ENCODE measurements at regions not wholly inside any gene's neighbourhood (a gene's known extent, or its start where the extent isn't known, plus 50 kb on each side); places are given as distances from the start of the nearest gene placed in this dataset.

DNA sequence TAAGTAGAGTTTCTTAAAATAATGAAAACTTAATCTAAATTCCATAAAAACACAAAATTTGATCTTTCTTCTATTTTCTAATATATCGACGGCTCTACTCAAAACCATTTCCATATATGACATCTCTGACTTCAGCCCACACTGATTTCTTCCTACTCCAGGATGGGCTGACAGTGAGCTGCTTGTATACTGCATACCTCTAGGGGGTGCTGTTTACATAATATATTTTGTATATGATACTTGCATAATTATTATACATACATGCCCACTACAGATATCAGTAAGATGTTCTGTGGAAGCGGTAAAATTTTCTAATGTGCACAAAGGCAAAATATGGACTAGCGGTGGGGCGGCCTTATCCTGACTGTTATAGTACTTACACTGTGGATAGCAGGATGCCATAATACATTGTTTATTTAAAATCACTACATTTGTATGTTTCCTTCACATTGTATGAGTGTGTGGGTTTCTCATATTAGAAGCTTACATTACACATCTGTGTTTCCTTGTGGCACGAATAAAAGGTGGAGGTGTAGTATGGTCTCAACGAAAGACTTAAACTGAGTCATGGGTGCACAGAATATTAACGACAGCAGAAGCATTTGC, 66.1 kb upstream of the NXPH2 start:
- Histone ChIP-seq H3K9me3 (replicated peaks) (no peaks in the 10 kb centered on the region), H3K27ac (replicated peaks) (no peak overlapping the region), H3K27me3 (ENCODE audit: low read depth) (peaks cover 33% of the 10 kb centered on the region), H3K4me3 (no peak overlapping the region), H3K4me1 (no peaks in the 10 kb centered on the region), H3K36me3 (no peaks in the 10 kb centered on the region)
- TF ChIP-seq, protein P1, sequence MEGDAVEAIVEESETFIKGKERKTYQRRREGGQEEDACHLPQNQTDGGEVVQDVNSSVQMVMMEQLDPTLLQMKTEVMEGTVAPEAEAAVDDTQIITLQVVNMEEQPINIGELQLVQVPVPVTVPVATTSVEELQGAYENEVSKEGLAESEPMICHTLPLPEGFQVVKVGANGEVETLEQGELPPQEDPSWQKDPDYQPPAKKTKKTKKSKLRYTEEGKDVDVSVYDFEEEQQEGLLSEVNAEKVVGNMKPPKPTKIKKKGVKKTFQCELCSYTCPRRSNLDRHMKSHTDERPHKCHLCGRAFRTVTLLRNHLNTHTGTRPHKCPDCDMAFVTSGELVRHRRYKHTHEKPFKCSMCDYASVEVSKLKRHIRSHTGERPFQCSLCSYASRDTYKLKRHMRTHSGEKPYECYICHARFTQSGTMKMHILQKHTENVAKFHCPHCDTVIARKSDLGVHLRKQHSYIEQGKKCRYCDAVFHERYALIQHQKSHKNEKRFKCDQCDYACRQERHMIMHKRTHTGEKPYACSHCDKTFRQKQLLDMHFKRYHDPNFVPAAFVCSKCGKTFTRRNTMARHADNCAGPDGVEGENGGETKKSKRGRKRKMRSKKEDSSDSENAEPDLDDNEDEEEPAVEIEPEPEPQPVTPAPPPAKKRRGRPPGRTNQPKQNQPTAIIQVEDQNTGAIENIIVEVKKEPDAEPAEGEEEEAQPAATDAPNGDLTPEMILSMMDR (IDR thresholded peaks at IDR 0.05; ENCODE audit: borderline replicate concordance): peak; percentile 54
- intact Hi-C loops (cut with micrococcal nuclease): no loop called here
- DNase-seq: no peak

- Histone ChIP-seq H3K27ac (replicated peaks) (no peak overlapping the region), H3K27me3 (ENCODE audit: low read depth) (peaks cover 46% of the 10 kb centered on the region), H3K4me3 (no peak overlapping the region), H3K36me3 (no peaks in the 10 kb centered on the region), H3K4me1 (no peaks in the 10 kb centered on the region), H3K9me3 (replicated peaks) (no peaks in the 10 kb centered on the region)
- no peak for DNase-seq
- intact Hi-C loops (cut with micrococcal nuclease): no loop called here
- TF ChIP-seq, protein P1 (IDR thresholded peaks at IDR 0.05; ENCODE audit: borderline replicate concordance): no peak
Observed at GRCh38 chr2:138842341-138842740, 62.2 kb upstream of the NXPH2 start.

DNA sequence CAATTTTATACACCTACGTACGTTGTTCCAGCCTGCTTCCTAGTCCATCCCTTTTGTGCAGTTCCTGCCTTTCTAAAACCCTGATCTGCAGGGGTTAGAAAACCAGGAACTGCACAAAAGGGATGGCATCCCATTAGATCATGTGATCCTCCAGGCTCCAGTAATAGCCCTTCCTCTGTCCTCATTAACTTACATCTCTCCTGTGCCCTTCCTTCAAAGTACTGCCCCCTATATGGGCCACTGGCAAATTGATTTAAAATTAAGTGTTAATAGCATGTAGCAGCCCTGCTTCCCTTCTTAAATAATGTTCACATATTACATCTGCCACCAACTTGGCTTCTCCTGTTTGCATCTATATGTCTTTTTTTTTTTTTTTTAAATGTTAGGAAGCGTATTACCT, 61.3 kb upstream of the NXPH2 start:
- intact Hi-C loops (cut with micrococcal nuclease): no loop called here
- TF ChIP-seq, protein P1 (IDR thresholded peaks at IDR 0.05; ENCODE audit: borderline replicate concordance): no peak
- Histone ChIP-seq H3K36me3 (no peaks in the 10 kb centered on the region), H3K4me3 (no peak overlapping the region), H3K27ac (replicated peaks) (no peak overlapping the region), H3K4me1 (no peaks in the 10 kb centered on the region), H3K9me3 (replicated peaks) (no peaks in the 10 kb centered on the region), H3K27me3 (ENCODE audit: low read depth) (peaks cover 54% of the 10 kb centered on the region)
- no peak for DNase-seq

DNA sequence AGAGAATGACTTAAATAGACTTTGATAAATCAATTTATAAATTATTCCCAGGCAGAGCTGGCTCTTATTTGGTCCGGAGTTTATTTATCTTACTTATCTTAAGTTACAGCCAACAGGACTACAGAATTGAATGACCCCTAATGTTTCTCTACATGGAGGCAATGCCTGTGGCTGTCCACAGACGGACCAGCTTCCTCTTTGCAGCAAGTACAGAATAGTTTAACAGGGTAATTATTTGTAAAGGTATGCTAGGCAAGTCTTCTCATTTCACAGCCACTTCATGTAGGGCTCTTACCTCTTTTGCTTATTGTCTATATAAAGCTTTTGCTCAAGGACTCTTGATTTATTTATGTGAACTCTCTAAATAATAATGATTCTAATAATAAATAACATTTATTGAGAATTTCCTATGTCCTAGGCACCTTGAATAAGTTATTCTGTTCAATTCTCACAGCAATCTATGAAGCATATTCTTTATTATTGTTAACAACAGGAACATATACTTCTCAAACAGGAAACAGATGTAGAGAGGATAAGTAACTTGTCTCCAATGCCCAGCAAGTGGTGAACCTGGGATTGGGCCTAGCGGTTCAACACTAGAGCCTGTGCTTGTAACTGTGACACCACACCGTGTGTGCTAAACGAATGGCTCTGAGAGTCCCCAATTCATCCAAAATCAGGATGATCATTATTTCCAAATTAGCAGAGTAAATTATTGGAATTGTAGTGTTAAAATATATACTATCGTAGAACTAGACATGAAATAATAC, 58.8 kb upstream of the NXPH2 start:
- Histone ChIP-seq H3K4me3 (no peak overlapping the region), H3K27ac (replicated peaks) (no peak overlapping the region), H3K4me1 (no peaks in the 10 kb centered on the region), H3K9me3 (replicated peaks) (no peaks in the 10 kb centered on the region), H3K36me3 (no peaks in the 10 kb centered on the region), H3K27me3 (ENCODE audit: low read depth) (peaks cover 52% of the 10 kb centered on the region)
- intact Hi-C loops (cut with micrococcal nuclease): no loop called here
- DNase-seq: no peak
- TF ChIP-seq, protein P1 (IDR thresholded peaks at IDR 0.05; ENCODE audit: borderline replicate concordance): no peak

GRCh38 chr2:138831691-138832090, 51.5 kb upstream of the NXPH2 start:
- intact Hi-C loops (cut with micrococcal nuclease): no loop called here
- H3K4me3 ChIP-seq: no peak overlapping the region
- no peak overlapping the region for H3K27ac ChIP-seq (replicated peaks)
- H3K36me3 ChIP-seq: no peaks in the 10 kb centered on the region
- H3K9me3 ChIP-seq (replicated peaks): no peaks in the 10 kb centered on the region
- no peak for DNase-seq
- H3K4me1 ChIP-seq: no peaks in the 10 kb centered on the region
- H3K27me3 ChIP-seq (ENCODE audit: low read depth): peaks cover 16% of the 10 kb centered on the region
- TF ChIP-seq, protein P1 (IDR thresholded peaks at IDR 0.05; ENCODE audit: borderline replicate concordance): no peak
